Muscle of back (tissue), 3 donors: ENCODE measurements at regions not wholly inside any gene's neighbourhood (a gene's known extent, or its start where the extent isn't known, plus 50 kb on each side); places are given as distances from the start of the nearest gene placed in this dataset.
"Not testable (repeated sequence)": the region's sequence is repeated elsewhere in the genome, so short reads cannot be mapped to it uniquely, and the experiment has no call there.

Experiments
- DNase-seq, 3 donors: peaks; one replicate each; pipeline versions ENCODE4 v3.0.0 to v3.0.0-alpha.2; 2013

DNA sequence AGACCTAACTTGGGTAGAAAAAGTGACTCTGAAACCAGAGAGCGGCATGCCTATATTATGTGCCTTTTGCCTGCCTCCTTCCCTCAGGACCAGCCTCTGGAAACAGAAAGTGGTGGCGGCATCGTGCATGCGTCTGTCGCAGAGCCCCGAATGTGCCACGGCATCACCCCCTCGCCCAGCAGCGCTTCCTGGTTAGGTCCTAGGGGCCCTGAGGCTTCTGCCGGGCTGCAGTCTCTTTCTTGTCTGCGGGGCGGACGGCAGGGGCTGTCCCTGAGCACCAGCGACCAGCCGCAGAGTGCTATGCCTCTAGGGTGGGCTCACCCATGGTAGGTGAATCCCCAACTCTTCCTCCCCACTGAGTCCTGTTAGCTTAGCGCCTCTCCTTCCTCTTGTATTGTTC is 68.7 kb downstream of the VSIG4 start:
- DNase-seq: no peak

- DNase-seq: not testable (repeated sequence)
Observed at GRCh38 chrX:65967159-65967558, 72.7 kb downstream of the VSIG4 start.

DNA sequence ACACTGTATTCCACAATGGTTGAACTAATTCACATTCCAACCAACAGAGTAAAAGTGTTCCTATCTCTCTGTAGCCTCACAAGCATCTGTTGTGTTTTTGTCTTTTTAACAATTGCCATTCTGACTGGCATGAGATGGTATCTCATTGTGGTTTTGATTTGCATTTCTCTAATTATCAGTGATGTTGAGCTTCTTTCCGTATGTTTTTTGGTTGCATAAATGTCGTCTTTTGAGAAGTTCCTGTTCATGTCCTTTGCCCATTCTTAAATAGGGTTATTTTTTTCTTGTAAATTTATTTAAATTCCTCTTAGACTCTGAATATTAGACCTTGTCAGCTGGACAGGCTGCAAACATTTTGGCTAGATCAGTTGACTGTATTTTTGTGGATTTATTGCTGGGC is 78.2 kb downstream of the VSIG4 start:
- DNase-seq: no peak

DNA sequence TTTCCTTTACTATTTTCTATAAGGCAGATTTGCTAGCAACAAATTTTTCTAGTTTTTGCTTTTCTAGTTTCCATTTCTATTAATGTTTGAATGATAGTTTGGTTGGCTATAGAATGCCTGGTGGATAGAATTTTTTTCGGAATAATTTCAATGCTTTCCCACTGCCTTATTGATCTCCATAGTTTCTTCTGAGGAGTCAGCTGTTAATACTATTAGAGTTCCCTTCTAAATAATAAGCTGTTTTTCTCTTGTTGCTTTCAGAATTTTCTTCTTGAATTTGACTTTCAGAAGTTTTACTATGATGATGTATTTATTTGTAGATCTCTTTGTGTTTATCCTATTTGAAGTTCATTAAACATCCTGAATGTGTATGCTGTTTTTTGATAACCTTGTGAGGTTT is 91.8 kb downstream of the VSIG4 start:
- no peak for DNase-seq

DNA sequence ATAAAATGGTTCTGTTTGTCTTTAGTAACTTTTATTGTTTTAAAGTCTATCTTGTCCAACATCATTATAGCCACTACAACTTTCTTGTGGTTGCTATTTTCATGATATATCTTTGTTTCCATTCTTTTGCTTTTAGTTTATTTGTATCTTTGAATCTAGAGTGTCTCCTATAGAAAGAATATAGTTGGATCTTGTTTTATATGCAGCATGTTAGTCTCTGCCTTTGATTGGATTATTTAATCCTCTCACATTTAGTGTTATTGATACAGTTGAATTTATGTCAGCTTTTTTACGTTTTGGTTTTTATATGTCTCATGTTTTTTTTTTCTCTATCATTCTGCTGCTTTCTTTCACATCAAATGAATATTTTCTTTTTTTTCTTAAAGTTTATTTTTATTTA is 98.1 kb downstream of the VSIG4 start:
- DNase-seq: no peak

GRCh38 chrX:65933085-65933589 is 106.7 kb downstream of the VSIG4 start:
- no peak for DNase-seq

DNA sequence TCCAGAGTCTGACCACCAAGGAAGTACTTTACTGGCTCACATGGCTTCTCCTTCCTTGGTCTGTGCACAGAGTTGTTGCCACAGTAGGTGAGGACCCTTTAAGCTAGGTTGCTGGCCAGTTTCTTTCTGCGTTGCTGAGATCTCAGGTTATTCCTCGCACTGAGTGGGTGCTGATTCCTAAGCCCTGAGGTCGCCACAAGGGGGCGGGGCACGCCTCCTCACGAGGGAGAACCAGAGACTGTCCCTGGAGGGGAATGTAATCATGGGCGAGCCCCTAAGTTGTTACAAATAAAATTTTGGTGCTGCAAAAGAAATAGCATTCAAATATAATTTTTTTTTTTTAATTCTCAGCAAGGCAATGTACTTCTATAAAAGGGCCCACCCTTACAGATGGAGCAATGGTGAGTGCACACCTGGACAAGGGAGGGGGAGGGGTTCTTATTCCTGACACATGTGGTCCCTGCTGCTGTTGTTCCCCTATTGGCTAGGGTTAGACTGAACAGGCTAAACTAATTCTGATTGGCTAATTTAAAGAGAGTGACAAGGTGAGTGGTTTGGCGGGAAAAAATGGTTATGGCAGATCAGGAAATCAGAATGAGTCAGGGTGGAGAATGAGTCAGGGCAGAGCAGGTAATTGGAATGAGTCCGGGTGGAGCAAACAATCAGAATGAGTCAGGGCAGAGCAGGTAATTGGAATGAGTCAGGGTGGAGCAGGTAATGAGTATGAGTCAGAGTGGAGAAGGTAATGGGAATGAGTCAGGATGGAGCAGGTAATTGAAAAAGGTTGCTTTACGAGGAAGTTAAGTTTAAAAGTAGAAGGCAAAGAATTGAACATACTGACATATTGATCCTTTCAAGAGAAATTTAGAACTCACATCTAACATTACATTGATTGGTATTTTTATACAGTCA is 107.5 kb downstream of the VSIG4 start:
- no peak for DNase-seq

GRCh38 chrX:65928522-65928921 is 111.4 kb downstream of the VSIG4 start:
- no peak for DNase-seq

- not testable (repeated sequence) for DNase-seq
Observed at GRCh38 chrX:65927386-65927785, 112.5 kb downstream of the VSIG4 start.

DNA sequence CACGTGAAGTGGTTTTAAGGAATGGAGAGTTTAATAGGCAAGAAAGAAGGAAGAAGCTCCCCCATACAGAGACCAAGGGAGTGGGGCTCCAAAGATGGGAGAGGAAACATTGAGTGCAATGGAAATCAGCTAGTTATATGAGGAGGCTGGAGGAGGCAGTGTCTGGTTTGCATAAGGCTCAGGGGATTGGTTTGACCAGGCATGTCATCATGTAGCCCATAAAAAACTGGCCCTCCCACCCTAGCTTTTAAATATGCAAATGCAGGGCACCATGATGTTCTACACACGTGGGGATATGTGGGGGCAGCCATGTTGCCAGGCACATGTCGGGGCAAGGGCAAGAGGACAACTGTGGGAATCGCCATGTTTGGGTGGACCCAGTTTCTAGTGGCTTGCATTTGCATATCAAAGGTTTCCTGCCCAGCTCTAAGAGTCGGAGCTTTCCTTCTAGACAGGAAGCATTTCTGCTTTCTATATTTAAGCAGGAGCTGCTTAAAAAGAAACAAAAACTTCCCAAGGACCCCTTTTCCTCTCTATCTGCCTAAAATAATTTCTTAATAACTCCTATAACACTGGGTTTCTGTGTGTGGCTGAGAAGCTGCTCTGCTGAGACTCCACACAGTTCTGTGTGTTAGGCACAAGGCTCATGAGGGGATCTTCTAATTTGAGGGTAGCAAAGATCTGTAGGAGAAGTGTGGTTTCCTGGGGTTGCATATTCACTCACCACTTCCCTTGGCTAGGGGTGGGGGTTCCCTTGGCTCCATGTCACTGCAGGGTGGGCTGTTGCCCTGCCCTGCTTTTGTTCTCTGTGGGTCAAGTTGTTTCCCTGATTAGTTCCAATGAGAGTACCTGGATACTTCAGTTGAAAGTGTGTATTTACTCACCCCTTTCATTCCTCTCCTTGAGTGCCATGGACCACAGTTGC is 113.5 kb downstream of the VSIG4 start:
- DNase-seq: no peak

- DNase-seq: no peak
Observed at GRCh38 chrX:65925592-65925991, 114.3 kb downstream of the VSIG4 start.

DNA sequence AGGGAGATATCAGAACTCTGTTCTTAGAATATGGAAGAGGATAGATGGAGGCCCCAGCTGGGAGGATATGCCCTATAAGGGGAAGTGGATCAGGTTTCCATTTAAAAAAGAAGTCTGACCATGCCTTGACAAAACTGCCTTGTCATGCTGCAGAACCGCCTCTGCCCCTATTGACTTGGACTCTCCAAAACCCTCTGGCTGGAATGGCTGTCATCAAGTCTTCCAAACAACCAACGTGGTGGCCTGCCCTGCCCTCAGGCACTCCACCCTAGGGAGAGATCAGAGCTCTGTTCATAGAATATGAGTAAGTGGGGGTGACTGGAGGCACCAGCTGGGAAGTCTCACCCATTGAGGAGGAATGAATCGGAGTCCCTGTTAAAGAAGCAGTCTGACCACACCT is 114.9 kb downstream of the VSIG4 start:
- DNase-seq: no peak

GRCh38 chrX:65921363-65921762 is 118.5 kb downstream of the VSIG4 start:
- DNase-seq: no peak

GRCh38 chrX:65920620-65921019 is 119.3 kb downstream of the VSIG4 start:
- peak in 2 of 3 donors; percentile 6 to 7 for DNase-seq

- DNase-seq: no peak
Observed at GRCh38 chrX:65910899-65911298, 129.0 kb downstream of the VSIG4 start.

DNA sequence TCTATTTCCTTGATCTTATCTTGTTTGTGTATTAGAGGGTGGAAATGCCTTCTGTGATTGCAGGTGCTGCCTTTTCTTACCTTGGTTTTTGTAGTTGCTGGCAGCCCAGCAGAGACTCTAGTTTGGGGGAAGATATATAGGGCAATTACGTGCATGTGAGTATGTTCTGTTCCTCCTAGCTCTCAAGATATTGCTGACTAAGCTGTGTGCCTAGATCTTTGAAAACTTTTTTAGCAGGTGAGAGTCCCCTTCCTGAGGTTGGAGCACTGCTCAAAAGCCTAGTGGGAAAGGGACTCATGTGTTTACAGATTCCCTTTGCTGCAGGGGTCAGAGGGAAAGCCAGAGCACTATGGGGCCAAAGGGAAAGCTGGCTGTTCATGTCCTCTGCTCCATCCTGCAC is 136.1 kb downstream of the VSIG4 start:
- no peak for DNase-seq

DNA sequence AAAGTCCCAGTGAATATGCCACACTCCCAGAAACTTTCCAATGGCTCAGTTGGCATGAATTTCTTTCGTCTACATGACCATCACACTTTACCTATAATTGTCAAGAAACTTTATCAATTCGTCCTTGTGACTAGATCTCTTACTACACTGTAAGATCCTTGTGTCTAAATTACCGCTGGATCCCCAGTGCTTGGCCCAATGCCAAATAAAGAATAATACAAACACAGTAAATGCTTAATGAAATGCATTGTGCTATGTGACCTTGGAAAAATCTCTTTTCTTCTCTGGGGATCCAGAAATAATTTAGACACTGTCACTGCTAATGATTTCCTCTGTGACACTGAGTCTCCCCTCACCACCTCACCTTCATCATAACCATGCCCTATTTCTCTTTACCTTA is 137.9 kb downstream of the VSIG4 start:
- DNase-seq: no peak

DNA sequence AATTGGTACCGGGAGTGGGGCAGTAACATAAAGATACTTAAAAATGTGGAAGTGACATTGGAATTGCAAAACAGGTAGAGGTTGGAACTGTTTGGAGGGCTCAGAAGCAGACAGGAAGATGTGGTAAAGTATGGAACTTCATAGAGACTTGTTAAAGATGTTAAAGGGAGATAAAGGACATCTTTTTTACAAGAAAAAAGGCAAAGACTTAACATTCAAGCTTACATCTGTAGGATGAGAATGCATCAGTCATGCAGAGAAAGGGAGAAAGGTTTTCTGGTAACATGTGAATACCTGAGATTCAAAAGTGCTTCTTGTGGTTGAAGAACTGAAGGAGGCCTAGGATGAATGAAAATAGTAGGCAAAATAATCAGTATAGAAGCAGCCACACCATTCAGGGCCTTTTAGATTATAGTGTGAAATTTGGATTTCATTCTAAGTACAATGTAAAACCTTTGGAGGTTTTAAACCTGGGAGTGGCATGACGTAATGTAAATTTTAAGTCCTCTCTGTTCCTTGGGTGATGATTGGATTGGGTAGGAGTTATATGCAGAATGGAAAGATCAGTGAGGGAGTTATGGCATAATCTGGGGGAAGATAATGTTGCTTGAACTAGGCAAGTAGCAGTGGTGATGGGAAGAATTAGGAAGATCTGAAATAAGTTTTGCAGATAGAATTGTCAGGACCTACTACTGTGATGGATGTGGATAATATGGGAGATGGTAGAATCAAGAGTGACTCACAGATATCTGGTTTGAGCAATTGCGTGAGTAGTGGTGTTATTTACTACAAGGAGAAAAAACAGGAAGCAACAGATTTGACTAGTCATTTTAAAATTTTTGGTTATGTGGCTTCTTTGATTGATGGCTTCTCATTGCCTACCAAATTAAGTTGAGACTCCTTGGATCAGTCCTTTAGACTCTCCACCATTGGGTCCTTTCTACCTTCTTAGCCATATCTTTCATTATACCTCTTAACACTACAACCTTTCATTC is 138.7 kb downstream of the VSIG4 start:
- no peak for DNase-seq

GRCh38 chrX:65894133-65894532 is 145.7 kb downstream of the VSIG4 start:
- DNase-seq: no peak

DNA sequence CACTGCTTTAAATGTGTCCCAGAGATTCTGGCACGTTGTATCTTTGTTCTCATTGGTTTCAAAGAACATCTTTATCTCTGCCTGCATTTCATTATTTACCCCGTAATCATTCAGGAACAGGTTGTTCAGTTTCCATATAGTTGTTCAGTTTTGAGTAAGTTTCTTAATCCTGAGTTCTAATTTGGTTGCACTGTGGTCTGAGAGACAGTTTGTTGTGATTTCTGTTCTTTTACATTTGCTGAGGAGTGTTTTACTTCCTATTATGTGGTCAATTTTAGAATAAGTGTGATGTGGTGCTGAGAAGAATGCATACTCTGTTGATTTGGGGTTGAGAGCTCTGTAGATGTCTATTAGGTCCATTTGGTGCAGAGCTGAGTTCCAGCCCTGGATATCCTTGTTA is 148.1 kb downstream of the VSIG4 start:
- DNase-seq: not testable (repeated sequence)

GRCh38 chrX:65888150-65888549 is 151.7 kb downstream of the VSIG4 start:
- not testable (repeated sequence) for DNase-seq
